NOMO-1 treated with DMSO at 0.1 percent for 48 hours (cell line): ENCODE measurements at regions not wholly inside any gene's neighbourhood (a gene's known extent, or its start where the extent isn't known, plus 50 kb on each side); places are given as distances from the start of the nearest gene placed in this dataset.
A peak's percentile ranks its signal among the peaks of the same experiment; 100 is the strongest.

Experiments used
- DNase-seq: peaks from one replicate; lab custom pipeline; 2025; ENCODE audit not compliant: unreplicated experiment; lab: John Stamatoyannopoulos, UW

- DNase-seq = no peak
These were observed 1321.8 kb upstream of the CRIM1 start for GRCh38 chr2:35033748-35034147.

- no peak for DNase-seq
These were observed 1332.0 kb upstream of the CRIM1 start for GRCh38 chr2:35023545-35023944.

- DNase-seq = no peak
These were observed 1355.1 kb upstream of the CRIM1 start for GRCh38 chr2:35000453-35000852.

GRCh38 chr2:34998741-34999140 lies 1356.8 kb upstream of the CRIM1 start:
- DNase-seq = no peak

GRCh38 chr2:34997779-34998178 lies 1357.8 kb upstream of the CRIM1 start:
- DNase-seq = peak; percentile 90

- no peak for DNase-seq
These were observed 1360.4 kb upstream of the CRIM1 start for GRCh38 chr2:34995196-34995595.

DNA sequence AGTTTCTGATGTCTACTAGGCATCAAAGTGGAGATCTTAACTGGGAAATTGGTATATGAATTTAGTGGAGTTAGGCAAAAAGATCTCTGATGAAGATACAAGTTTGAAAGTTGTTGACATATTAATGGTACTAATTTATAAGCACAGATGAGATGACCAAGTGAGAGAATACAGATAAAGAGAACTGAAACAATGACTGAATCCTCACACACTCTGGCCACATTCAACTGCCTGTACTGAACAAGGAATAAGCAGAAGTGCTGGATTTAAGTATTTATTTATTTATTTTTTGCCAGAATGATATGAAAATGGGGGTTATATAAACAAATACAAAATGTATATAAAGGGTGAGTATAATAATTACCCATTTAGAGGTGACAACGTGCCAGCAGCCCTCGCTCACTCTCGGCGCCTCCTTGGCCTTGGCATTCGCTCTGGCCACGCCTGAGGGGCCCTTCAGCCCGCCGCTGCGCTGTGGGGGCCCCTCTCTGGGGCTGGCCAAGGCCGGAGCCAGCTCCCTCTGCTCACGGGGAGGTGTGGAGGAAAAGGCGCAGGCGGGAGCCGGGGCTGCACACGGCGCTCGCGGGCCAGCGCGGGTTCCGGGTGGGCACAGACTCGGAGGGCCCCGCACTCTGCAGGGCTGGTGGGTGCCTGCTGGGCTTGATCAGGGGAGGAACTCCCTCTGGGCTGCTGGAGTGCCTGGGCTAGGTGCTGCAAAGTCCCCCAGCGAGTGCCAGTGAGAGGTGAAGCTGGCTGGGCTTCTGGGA lies 1363.9 kb upstream of the CRIM1 start:
- DNase-seq = peak; percentile 45

DNA sequence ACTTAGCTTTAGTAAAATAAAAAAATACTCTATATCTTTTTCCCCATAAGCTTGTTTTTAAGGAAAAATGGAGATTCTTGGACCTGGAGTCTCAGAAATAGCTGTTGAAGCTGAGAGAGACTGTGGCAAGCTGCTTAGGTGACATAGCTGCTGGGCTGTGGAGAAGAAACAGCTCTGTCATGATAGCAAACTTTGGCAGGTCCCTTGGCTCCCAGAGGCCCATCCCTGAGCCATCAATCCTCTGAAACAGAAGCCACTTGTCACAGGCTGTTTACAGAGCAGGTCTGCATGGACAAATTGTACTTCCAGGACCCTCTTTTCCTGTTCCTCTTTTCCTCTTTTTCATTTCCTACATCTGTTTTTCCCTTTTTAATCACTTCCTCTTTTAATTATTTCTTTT lies 1370.1 kb upstream of the CRIM1 start:
- DNase-seq = peak; percentile 5

DNA sequence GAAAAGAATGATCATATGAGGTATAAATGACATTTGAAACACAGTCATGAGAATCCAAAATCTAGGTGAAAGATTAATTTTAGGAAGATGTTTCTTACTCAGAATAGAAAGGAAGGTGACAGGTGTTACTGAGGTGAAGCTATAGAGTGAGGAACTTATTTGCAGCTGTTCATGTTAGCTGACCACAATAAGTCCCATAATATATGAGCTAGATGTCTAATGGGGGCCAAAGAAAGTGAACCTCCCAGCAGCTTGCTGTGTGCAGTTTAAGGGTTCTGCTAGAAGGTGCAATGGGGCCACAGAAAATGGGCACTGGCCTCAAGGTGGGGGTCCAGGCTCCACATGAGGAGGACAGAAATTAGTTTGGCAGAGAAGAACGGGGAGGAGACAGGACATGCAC lies 1374.9 kb upstream of the CRIM1 start:
- DNase-seq = no peak

GRCh38 chr2:34979148-34979547 lies 1376.4 kb upstream of the CRIM1 start:
- no peak for DNase-seq

DNA sequence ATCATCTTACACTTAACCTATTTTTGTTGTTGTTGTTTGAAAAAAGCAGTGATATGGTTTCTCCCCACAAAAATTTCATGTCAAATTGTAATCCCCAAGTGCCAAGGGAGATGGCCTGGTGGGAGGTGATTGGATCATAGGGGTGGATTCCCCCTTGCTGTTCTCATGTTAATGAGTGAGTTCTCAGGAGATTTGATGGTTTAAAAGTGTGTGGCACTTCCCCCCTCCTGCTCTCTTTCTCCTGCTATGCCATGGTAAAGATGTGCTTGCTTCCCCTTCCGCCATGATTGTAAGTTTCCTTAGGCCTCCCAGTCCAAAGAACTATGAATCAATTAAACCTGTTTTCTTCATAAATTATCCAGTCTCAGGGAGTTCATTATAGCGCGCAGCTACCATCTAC lies 1362.7 kb upstream of the FAM98A start:
- no peak for DNase-seq

DNA sequence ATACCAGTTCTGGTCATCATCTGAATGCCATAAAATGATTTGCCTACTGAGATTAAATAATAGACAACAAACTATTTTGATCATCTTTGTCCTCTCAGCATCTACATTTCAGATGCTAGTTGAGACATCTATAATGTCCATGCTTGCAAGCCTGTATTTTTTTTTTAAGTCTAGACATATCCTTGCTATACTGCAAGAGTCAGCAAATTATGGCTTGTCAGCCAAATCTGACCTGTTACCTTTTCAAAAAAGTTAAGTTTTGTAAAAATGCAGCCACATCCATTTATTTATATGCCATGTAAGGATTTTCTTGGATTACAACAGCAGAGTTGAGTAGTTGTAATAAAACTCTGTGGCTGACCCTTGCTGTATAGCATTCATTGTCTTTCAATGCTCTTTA lies 1355.7 kb upstream of the FAM98A start:
- no peak for DNase-seq

DNA sequence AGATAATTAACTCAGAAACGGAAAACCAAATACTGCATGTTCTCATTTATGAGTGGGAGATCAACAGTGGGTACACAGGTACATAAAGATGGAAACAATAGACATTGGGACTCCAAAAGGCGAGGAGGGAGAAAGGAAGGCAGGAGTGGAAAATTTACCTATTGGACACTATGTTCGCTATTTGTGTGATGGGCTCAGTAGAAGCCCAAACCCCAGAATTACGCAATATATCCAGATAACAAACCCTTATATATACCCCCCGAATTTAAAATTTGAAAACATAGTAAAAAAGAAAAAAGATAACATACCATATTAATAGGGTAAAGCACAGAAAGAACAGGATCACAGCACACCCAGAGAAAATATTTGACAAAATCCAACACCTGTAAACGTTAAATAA lies 1351.7 kb upstream of the FAM98A start:
- DNase-seq = no peak

- DNase-seq = no peak
These were observed 1350.2 kb upstream of the FAM98A start for GRCh38 chr2:34949316-34949715.

DNA sequence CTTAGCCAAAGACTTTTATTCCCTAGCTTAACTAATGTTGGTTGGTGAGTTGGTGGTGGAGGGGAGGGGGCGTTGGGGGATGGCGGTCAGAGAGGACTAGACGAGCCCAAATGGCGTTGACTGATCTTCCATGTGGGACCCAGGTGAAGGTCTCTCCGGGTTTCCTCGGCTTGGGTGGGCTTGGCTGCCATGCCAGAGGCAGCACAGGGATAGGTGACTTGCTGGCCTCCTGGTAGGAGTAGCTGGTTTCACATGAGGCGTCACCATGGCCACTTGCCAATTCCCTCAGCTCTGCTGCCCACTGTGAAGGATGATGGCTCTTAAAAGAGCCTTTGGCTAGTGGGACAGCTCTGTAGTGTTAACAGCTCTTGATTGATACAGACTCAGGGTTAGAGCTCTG lies 1337.0 kb upstream of the FAM98A start:
- DNase-seq = no peak

- DNase-seq = peak; percentile 45
These were observed 1313.0 kb upstream of the FAM98A start for GRCh38 chr2:34912084-34912483.

- DNase-seq = no peak
These were observed 1311.0 kb upstream of the FAM98A start for GRCh38 chr2:34909992-34910705.

DNA sequence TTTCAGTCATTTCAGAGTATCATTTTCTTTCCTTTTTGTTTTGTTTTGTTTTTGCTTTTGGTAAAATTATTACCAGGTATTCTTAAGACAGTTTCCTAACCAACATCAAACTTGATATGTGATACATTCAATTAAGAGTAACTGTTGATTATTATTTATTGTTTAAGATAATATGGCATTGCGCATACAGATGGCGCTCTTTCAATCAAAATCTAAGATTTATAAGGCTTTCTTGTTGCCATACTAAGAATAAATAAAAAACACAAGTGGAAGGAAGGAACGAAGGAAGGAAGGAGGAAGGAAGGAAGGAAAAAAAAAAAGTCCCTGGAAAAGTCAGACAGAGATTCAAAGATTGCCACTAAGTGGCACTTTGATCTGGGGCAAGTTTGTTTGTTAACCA lies 1308.7 kb upstream of the FAM98A start:
- no peak for DNase-seq

DNA sequence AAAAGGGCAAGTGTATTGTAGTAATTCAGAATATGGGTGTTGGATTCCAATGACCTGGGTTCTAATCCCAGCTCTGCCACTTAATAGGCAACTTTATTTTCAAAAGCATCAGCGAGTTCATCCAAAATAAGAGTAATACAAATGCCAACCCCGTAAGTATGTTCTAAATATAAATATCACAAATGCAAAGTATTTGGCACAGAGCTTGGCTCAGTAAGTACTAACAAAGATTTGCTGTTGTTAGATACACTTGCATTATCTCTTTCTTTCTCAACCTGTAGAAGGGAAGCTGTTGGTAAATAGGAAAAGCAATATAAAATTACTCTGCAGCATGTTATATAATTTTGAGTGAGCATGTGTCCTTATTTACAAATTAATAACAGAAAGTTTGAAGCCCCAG lies 1302.6 kb upstream of the FAM98A start:
- DNase-seq = no peak

- no peak for DNase-seq
These were observed 1300.0 kb upstream of the FAM98A start for GRCh38 chr2:34899079-34899478.

DNA sequence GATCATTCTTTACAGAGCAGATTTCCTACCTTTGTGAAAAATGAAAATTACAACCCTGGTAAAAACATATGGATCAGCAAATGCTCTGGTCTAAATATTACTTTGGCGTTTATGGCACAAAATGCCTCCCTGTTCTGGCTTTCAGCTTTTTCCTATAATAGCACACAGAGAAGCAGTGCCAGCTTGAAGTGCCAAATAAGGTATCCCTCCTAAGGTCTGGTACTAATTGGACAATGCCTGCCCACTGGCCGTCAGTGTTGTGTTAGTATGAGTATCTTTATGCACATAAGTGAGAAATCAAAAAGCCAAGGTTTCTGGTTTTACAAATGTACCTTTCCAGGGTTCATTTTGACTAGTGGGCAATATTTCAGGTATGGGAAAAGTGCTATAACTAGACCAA lies 1293.7 kb upstream of the FAM98A start:
- no peak for DNase-seq

- DNase-seq = no peak
These were observed 1293.2 kb upstream of the FAM98A start for GRCh38 chr2:34892256-34892655.
